Neuronal stem cell (in vitro differentiated cells): ENCODE measurements at regions not wholly inside any gene's neighbourhood (a gene's known extent, or its start where the extent isn't known, plus 50 kb on each side); places are given as distances from the start of the nearest gene placed in this dataset.

Source experiments
- DNase-seq: peaks from one replicate; pipeline ENCODE4 v3.0.0-alpha.2; 2013; ENCODE audit warnings: low spot score
- H2AFZ ChIP-seq: one replicate; pipeline ENCODE4 v1.6.1; 2013; ENCODE audit warnings: mild to moderate bottlenecking, low read length, inconsistent platforms
- H2AK5ac ChIP-seq: 2 replicates; pipeline ENCODE4 v1.6.1; 2013; ENCODE audit warnings: low read depth, mild to moderate bottlenecking, inconsistent platforms, low read length, moderate library complexity, mixed read lengths
- H2BK120ac ChIP-seq: 2 replicates; pipeline ENCODE4 v1.6.1; 2013; ENCODE audit warnings: low read depth, mild to moderate bottlenecking, inconsistent platforms, low read length, moderate library complexity, mixed read lengths
- H2BK12ac ChIP-seq: one replicate; pipeline ENCODE4 v1.6.1; 2013; ENCODE audit warnings: low read length, inconsistent platforms
- H2BK15ac ChIP-seq: 2 replicates; pipeline ENCODE4 v1.6.1; 2013; ENCODE audit warnings: mild to moderate bottlenecking, low read length, inconsistent platforms, mixed read lengths
- H2BK5ac ChIP-seq: one replicate; pipeline ENCODE4 v1.6.1; 2013; ENCODE audit warnings: inconsistent platforms, mild to moderate bottlenecking, low read length, moderate library complexity
- H3K14ac ChIP-seq: one replicate; pipeline ENCODE4 v1.6.1; 2013; ENCODE audit warnings: low read length, inconsistent platforms
- H3K18ac ChIP-seq: 2 replicates; pipeline ENCODE4 v1.6.1; 2013; ENCODE audit warnings: low read length, inconsistent platforms
- H3K23ac ChIP-seq: 2 replicates; pipeline ENCODE4 v1.6.1; 2013; ENCODE audit warnings: low read depth, mild to moderate bottlenecking, mixed read lengths, low read length, inconsistent platforms; ENCODE audit not compliant: poor library complexity
- H3K27ac ChIP-seq: replicated peaks from 3 replicates; pipeline ENCODE4 v1.5.1; 2013; ENCODE audit warnings: low read length, inconsistent platforms
- H3K27me3 ChIP-seq, 3 experiments: 2 replicates each; pipeline ENCODE4 v1.6.1; 2013; ENCODE audit warnings: low read length in 3 of 3, mild to moderate bottlenecking in 2 of 3, inconsistent platforms in 1 of 3, low read depth in 1 of 3, mixed read lengths in 1 of 3, moderate library complexity in 1 of 3; ENCODE audit not compliant: control insufficient read depth in 3 of 3, insufficient read depth in 3 of 3
- H3K36me3 ChIP-seq, 2 donors: replicated peaks in 1 of 2; 2 replicates each; pipeline ENCODE4 v1.6.1; 2013; ENCODE audit warnings: low read length in 2 of 2; ENCODE audit not compliant: control insufficient read depth in 2 of 2, insufficient read depth in 2 of 2
- H3K4ac ChIP-seq: 2 replicates; pipeline ENCODE4 v1.6.1; 2013; ENCODE audit warnings: inconsistent platforms, mild to moderate bottlenecking, low read length, moderate library complexity
- H3K4me1 ChIP-seq, 2 donors: 1 replicate in 1 of 2; 2 replicates in 1 of 2; pipeline ENCODE4 v1.6.1; 2013; ENCODE audit warnings: low read length in 2 of 2, low read depth in 1 of 2; ENCODE audit not compliant: control insufficient read depth in 2 of 2, insufficient read depth in 1 of 2
- H3K4me2 ChIP-seq: one replicate; pipeline ENCODE4 v1.6.1; 2013; ENCODE audit warnings: mild to moderate bottlenecking, low read length, inconsistent platforms; ENCODE audit not compliant: insufficient read depth, poor library complexity, severe bottlenecking
- H3K4me3 ChIP-seq, 2 donors: 2 replicates each; pipeline ENCODE4 v1.5.1; 2013; ENCODE audit warnings: low read length in 2 of 2, mild to moderate bottlenecking in 2 of 2, inconsistent platforms in 1 of 2, moderate library complexity in 1 of 2
- H3K79me1 ChIP-seq: one replicate; pipeline ENCODE4 v1.6.1; 2013; ENCODE audit warnings: low read depth, mild to moderate bottlenecking, inconsistent platforms, low read length, moderate library complexity
- H3K9ac ChIP-seq: one replicate; pipeline ENCODE4 v1.6.1; 2013; ENCODE audit warnings: mild to moderate bottlenecking, low read depth, low read length, inconsistent platforms; ENCODE audit not compliant: poor library complexity
- H3K9me3 ChIP-seq, 2 donors: replicated peaks in 1 of 2; 2 replicates each; pipeline versions ENCODE3 to v1.6.1; 2013; ENCODE audit warnings: low read length in 2 of 2, mild to moderate bottlenecking in 2 of 2, inconsistent platforms in 1 of 2, low read depth in 1 of 2, mixed read lengths in 1 of 2, moderate library complexity in 1 of 2; ENCODE audit not compliant: control insufficient read depth in 2 of 2, insufficient read depth in 1 of 2
- H4K8ac ChIP-seq: one replicate; pipeline ENCODE4 v1.6.1; 2013; ENCODE audit warnings: low read depth, mild to moderate bottlenecking, inconsistent platforms, low read length, moderate library complexity
- H4K91ac ChIP-seq: one replicate; pipeline ENCODE4 v1.6.1; 2013; ENCODE audit warnings: low read length, low read depth, mild to moderate bottlenecking, inconsistent platforms; ENCODE audit not compliant: poor library complexity
- WGBS, 2 donors: extraction: QIAGEN DNeasy Blood & Tissue Kit; methylation state at CpG; one replicate each; pipeline ENCODE4 v1.1.7; 2013; ENCODE audit warnings: missing lambda C conversion rate in 2 of 2, mixed read lengths in 1 of 2; ENCODE audit not compliant: insufficient read length in 2 of 2, insufficient replicate concordance in 1 of 2; ENCODE audit errors: extremely low coverage in 2 of 2; 5-methylcytosine and 5-hydroxymethylcytosine counted together

- Histone ChIP-seq H3K4me1 (no peaks in the 10 kb centered on the region), H3K18ac (no peak overlapping the region), H3K4ac (no peak overlapping the region), H4K91ac (no peak overlapping the region), H2BK12ac (no peak overlapping the region), H2BK5ac (no peak overlapping the region), H2AFZ (no peak overlapping the region), H3K27me3 (no peaks in the 10 kb centered on the region), H2BK120ac (no peak overlapping the region), H3K36me3 (no peaks in the 10 kb centered on the region), H3K9me3 (no peaks in the 10 kb centered on the region), H3K27ac (no peak overlapping the region), H3K4me3 (no peak overlapping the region), H3K23ac (no peak overlapping the region), H3K4me2 (no peak overlapping the region), H3K79me1 (no peaks in the 10 kb centered on the region), H4K8ac (no peak overlapping the region), H2AK5ac (no peak overlapping the region), H3K14ac (no peak overlapping the region), H3K9ac (no peak overlapping the region), H2BK15ac (no peak overlapping the region)
- no CpG with 5 or more reads among the region's 3 CpGs for WGBS, 2 donors
- DNase-seq = no peak
These were observed 172.7 kb upstream of the RFX3 start for GRCh38 chr9:3698531-3698930.

DNA sequence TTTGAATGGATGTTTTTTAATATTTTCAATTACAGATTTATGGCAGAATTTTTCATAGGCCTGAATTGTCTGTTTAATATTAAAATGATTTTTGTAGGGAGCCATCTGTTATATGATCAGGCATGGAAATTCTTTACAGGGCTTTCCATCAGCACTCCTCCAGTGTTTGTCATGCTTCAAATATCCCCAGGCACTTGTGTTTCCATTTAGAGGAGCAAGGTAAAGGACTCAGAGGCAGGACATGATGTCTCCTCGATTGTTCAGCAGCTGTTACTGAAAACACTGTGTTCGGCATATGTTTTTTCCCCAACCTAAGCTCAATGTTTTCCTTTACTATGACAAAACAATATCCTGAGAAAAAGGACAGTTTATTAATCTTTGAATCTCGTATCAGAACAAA is 172.3 kb upstream of the RFX3 start:
- Histone ChIP-seq H3K4me1 (no peaks in the 10 kb centered on the region), H3K4ac (no peak overlapping the region), H3K36me3 (no peaks in the 10 kb centered on the region), H2BK5ac (no peak overlapping the region), H2AK5ac (no peak overlapping the region), H4K8ac (no peak overlapping the region), H2AFZ (no peak overlapping the region), H2BK12ac (no peak overlapping the region), H3K4me2 (no peak overlapping the region), H3K27me3 (no peaks in the 10 kb centered on the region), H4K91ac (no peak overlapping the region), H3K4me3 (no peak overlapping the region), H3K14ac (no peak overlapping the region), H3K79me1 (no peaks in the 10 kb centered on the region), H3K27ac (no peak overlapping the region), H3K18ac (no peak overlapping the region), H3K23ac (no peak overlapping the region), H3K9me3 (no peaks in the 10 kb centered on the region), H2BK120ac (no peak overlapping the region), H2BK15ac (no peak overlapping the region), H3K9ac (no peak overlapping the region)
- DNase-seq = no peak
- no CpG with 5 or more reads among the region's 3 CpGs for WGBS, 2 donors

DNA sequence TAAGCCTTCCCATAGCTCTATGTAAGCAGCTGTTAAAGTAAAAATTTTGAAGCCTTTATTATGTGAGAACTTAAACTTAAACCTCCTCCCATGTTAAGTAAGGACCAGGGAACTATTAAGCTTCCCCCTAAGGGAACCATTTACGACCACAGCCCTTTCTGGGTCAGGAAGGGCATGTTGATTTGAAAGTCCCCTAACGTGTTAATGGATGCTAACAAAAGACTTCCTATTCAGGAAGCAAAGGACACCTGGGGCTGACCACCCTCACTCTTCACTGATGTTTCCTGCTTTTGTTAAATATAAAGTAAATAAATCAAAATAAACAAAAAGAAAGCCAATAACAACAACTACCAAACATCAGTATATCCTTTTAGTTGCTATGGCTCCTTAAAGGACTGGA is 170.6 kb upstream of the RFX3 start:
- Histone ChIP-seq H3K9ac (no peak overlapping the region), H2AK5ac (no peak overlapping the region), H3K36me3 (no peaks in the 10 kb centered on the region), H3K27ac (no peak overlapping the region), H4K91ac (no peak overlapping the region), H3K18ac (no peak overlapping the region), H3K4me3 (no peak overlapping the region), H3K27me3 (no peaks in the 10 kb centered on the region), H2BK12ac (no peak overlapping the region), H3K14ac (no peak overlapping the region), H3K79me1 (no peaks in the 10 kb centered on the region), H2BK5ac (no peak overlapping the region), H2BK15ac (no peak overlapping the region), H4K8ac (no peak overlapping the region), H3K4me1 (no peaks in the 10 kb centered on the region), H3K23ac (no peak overlapping the region), H3K9me3 (no peaks in the 10 kb centered on the region), H2BK120ac (no peak overlapping the region), H3K4ac (no peak overlapping the region), H2AFZ (no peak overlapping the region), H3K4me2 (no peak overlapping the region)
- no CpG with 5 or more reads among the region's 2 CpGs for WGBS, 2 donors
- DNase-seq = no peak

DNA sequence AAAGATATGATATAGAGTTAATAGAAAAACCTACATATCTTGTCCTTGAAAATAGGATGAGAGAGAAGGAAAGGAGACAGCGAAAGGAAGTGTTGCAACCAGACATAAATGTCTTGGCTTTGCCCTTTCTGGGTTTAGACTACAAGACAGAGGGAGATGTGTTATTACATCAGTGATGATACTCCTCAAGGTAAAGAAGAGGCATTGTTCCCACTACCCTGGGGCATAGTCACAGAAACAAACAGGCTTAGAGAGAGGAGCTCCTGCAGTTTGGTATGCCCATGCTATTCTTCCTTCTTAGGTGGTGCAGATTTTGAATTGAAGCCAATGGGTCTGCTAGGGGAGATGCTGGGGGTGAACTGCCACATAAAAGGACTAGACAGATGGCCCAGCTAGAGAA is 166.8 kb upstream of the RFX3 start:
- no peak overlapping the region for H3K4ac ChIP-seq
- H3K27me3 ChIP-seq = no peaks in the 10 kb centered on the region
- DNase-seq = no peak
- no peaks in the 10 kb centered on the region for H3K4me1 ChIP-seq
- no peak overlapping the region for H3K18ac ChIP-seq
- no peaks in the 10 kb centered on the region for H3K79me1 ChIP-seq
- H3K14ac ChIP-seq = no peak overlapping the region
- H2BK5ac ChIP-seq = no peak overlapping the region
- no peak overlapping the region for H2BK120ac ChIP-seq
- H4K91ac ChIP-seq = no peak overlapping the region
- no peaks in the 10 kb centered on the region for H3K9me3 ChIP-seq
- no CpG with 5 or more reads among the region's 1 CpG for WGBS, 2 donors
- H3K9ac ChIP-seq = no peak overlapping the region
- H2BK15ac ChIP-seq = no peak overlapping the region
- H3K4me2 ChIP-seq = no peak overlapping the region
- H2AFZ ChIP-seq = no peak overlapping the region
- H3K27ac ChIP-seq = no peak overlapping the region
- no peak overlapping the region for H3K23ac ChIP-seq
- no peak overlapping the region for H4K8ac ChIP-seq
- H3K4me3 ChIP-seq = no peak overlapping the region
- H2AK5ac ChIP-seq = no peak overlapping the region
- H2BK12ac ChIP-seq = no peak overlapping the region
- H3K36me3 ChIP-seq = no peaks in the 10 kb centered on the region
